CD4-positive, alpha-beta memory T cell (primary cell): ENCODE measurements at regions not wholly inside any gene's neighbourhood (a gene's known extent, or its start where the extent isn't known, plus 50 kb on each side); places are given as distances from the start of the nearest gene placed in this dataset.

Experiments
- CTCF ChIA-PET: fragments of 350-600 bp; sonication (Branson Sonifier 250); formaldehyde crosslinking; loops from one replicate; lab custom pipeline; 2021; ENCODE audit warnings: inconsistent platforms; ENCODE audit not compliant: partially characterized antibody; lab: Charles Lee
- POLR2A ChIA-PET: fragments of 350-600 bp; sonication (Branson Sonifier 250); formaldehyde crosslinking; loops from one replicate; lab custom pipeline; 2021; ENCODE audit not compliant: partially characterized antibody; lab: Charles Lee
- DNase-seq, 5 donors: peaks; one replicate each; pipeline versions ENCODE4 v3.0.0 to v3.0.0-alpha.2; 2020 to 2022; ENCODE audit warnings: mixed read lengths in 1 of 5
- H3K27ac ChIP-seq: one replicate; pipeline ENCODE4 v1.7.0; 2013; ENCODE audit warnings: low read depth, low read length
- H3K27me3 ChIP-seq: 2 replicates; pipeline ENCODE4 v1.7.0; 2013; ENCODE audit warnings: mild to moderate bottlenecking, low read length, moderate library complexity; ENCODE audit not compliant: insufficient read depth
- H3K36me3 ChIP-seq: 2 replicates; pipeline ENCODE4 v1.7.0; 2013; ENCODE audit warnings: mild to moderate bottlenecking, low read length, moderate library complexity; ENCODE audit not compliant: insufficient read depth
- H3K4me1 ChIP-seq: 2 replicates; pipeline ENCODE4 v1.7.0; 2013; ENCODE audit warnings: mild to moderate bottlenecking, low read length, moderate library complexity; ENCODE audit not compliant: insufficient read depth
- H3K4me3 ChIP-seq, 2 donors: one replicate each; pipeline ENCODE4 v1.7.0; 2013; ENCODE audit warnings: low read length in 2 of 2, mild to moderate bottlenecking in 1 of 2
- H3K9me3 ChIP-seq, 2 donors: one replicate each; pipeline ENCODE4 v1.7.0; 2013; ENCODE audit warnings: low read length in 2 of 2, control low read depth in 1 of 2; ENCODE audit not compliant: control insufficient read depth in 1 of 2
- H3K27ac Mint-ChIP-seq, 7 donors: one replicate each; pipeline ENCODE4 v1.8.0; 2020 to 2021; ENCODE audit warnings: mixed read lengths in 7 of 7, mild to moderate bottlenecking in 6 of 7, inconsistent platforms in 3 of 7, moderate library complexity in 3 of 7
- H3K27me3 Mint-ChIP-seq, 2 donors: one replicate each; pipeline ENCODE4 v1.8.0; 2020 to 2021; ENCODE audit warnings: mixed read lengths in 2 of 2
- H3K36me3 Mint-ChIP-seq, 2 donors: one replicate each; pipeline ENCODE4 v1.8.0; 2020 to 2021; ENCODE audit warnings: mixed read lengths in 2 of 2, inconsistent platforms in 1 of 2, mild to moderate bottlenecking in 1 of 2
- H3K4me1 Mint-ChIP-seq, 4 donors: one replicate each; pipeline ENCODE4 v1.8.0; 2020 to 2021; ENCODE audit warnings: mixed read lengths in 4 of 4, mild to moderate bottlenecking in 1 of 4
- H3K4me3 Mint-ChIP-seq, 8 donors: one replicate each; pipeline ENCODE4 v1.8.0; 2020 to 2021; ENCODE audit warnings: mixed read lengths in 8 of 8, mild to moderate bottlenecking in 7 of 8, moderate library complexity in 6 of 8, inconsistent platforms in 3 of 8
- H3K9me3 Mint-ChIP-seq, 8 donors: one replicate each; pipeline ENCODE4 v1.8.0; 2020 to 2021; ENCODE audit warnings: mixed read lengths in 8 of 8, mild to moderate bottlenecking in 5 of 8, inconsistent platforms in 3 of 8, moderate library complexity in 1 of 8
- intact Hi-C: fragments of 100-400 bp; cut with micrococcal nuclease; formaldehyde crosslinking; loops from one replicate; pipeline ENCODE4 v1.15.1; 2023

DNA sequence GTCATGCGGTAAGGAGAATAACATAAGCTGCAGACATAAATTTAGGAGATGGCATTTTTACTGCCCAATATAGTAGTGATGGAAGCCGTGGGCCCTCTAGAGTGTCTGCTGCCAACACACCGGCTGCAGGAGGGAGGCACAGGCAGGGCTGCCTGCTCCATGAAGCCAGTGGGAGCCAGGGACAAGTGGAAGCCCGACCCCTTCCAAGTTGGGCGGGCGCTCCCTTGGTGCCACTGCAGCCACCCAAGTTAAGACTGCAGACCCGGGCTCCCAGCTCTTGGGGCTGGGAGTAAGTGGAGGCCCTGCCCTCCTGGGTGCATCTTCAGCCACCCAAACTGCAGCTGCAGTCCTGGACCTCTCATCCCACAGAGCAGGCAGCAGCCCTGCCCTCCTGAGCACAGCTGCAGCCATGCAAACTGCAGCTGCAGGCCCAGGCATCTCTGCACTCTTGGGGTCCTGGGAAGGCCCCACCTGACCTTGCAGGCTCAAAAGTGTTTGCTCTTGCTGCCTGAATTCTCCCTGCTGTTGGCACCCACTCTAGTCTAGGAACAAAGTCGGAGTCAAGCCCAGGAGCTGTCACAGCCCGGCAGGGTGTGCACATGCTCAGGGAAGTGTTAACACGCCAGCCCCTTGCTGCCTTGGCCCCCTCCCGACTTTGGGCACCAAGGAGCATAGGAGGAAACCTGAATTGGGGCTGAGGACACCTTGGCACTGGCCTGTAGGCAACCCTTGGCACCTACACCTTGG, 437.2 kb upstream of the PRMT6 start:
- DNase-seq, result no peak
- ChIA-PET POLR2A (no interaction called here), CTCF (no interaction called here)
- Mint-ChIP-seq H3K27ac (no peak overlapping the region), H3K36me3 (no peaks in the 10 kb centered on the region), H3K4me1 (no peaks in the 10 kb centered on the region), H3K27me3 (no peaks in the 10 kb centered on the region), H3K9me3 (peaks cover under 1 to 15% (median 4%) of the 10 kb centered on the region in 8 donors), H3K4me3 (no peak overlapping the region)
- Histone ChIP-seq H3K36me3 (no peaks in the 10 kb centered on the region), H3K9me3 (no peaks in the 10 kb centered on the region), H3K27ac (no peak overlapping the region), H3K4me3 (no peak overlapping the region), H3K4me1 (no peaks in the 10 kb centered on the region), H3K27me3 (no peaks in the 10 kb centered on the region)
- intact Hi-C loops, result no loop called here

- intact Hi-C loops, result no loop called here
- Mint-ChIP-seq H3K27me3 (no peaks in the 10 kb centered on the region), H3K27ac (no peak overlapping the region), H3K9me3 (peaks cover 2 to 15% (median 4%) of the 10 kb centered on the region in 8 donors), H3K4me1 (no peaks in the 10 kb centered on the region), H3K36me3 (no peaks in the 10 kb centered on the region), H3K4me3 (no peak overlapping the region)
- no peak overlapping the region for H3K27ac ChIP-seq
- no peak overlapping the region for H3K4me3 ChIP-seq
- no peaks in the 10 kb centered on the region for H3K9me3 ChIP-seq
- H3K4me1 ChIP-seq, result no peaks in the 10 kb centered on the region
- no peak for DNase-seq
- CTCF ChIA-PET, result no interaction called here
- no peaks in the 10 kb centered on the region for H3K27me3 ChIP-seq
- POLR2A ChIA-PET, result no interaction called here
- no peaks in the 10 kb centered on the region for H3K36me3 ChIP-seq
Measured at GRCh38 chr1:106619827-106620134, 436.7 kb upstream of the PRMT6 start.

- Mint-ChIP-seq H3K4me1 (no peaks in the 10 kb centered on the region), H3K4me3 (no peak overlapping the region), H3K9me3 (peaks cover 2 to 15% (median 4%) of the 10 kb centered on the region in 8 donors), H3K36me3 (no peaks in the 10 kb centered on the region), H3K27ac (no peak overlapping the region), H3K27me3 (no peaks in the 10 kb centered on the region)
- no peaks in the 10 kb centered on the region for H3K9me3 ChIP-seq
- H3K27me3 ChIP-seq, result no peaks in the 10 kb centered on the region
- no peaks in the 10 kb centered on the region for H3K4me1 ChIP-seq
- CTCF ChIA-PET, result no interaction called here
- intact Hi-C loops, result no loop called here
- POLR2A ChIA-PET, result no interaction called here
- no peaks in the 10 kb centered on the region for H3K36me3 ChIP-seq
- H3K27ac ChIP-seq, result no peak overlapping the region
- no peak for DNase-seq
- no peak overlapping the region for H3K4me3 ChIP-seq
Measured at GRCh38 chr1:106620521-106620954, 435.9 kb upstream of the PRMT6 start.

GRCh38 chr1:106621853-106622252, 434.6 kb upstream of the PRMT6 start:
- H3K27ac Mint-ChIP-seq, result no peak overlapping the region
- no peaks in the 10 kb centered on the region for H3K4me1 ChIP-seq
- intact Hi-C loops, result no loop called here
- H3K36me3 Mint-ChIP-seq, result no peaks in the 10 kb centered on the region
- H3K9me3 Mint-ChIP-seq, result peaks cover 0 to 13% (median 6%) of the 10 kb centered on the region in 8 donors
- no peaks in the 10 kb centered on the region for H3K27me3 ChIP-seq
- no peaks in the 10 kb centered on the region for H3K9me3 ChIP-seq
- H3K4me1 Mint-ChIP-seq, result no peaks in the 10 kb centered on the region
- no peak overlapping the region for H3K27ac ChIP-seq
- H3K4me3 ChIP-seq, result no peak overlapping the region
- H3K4me3 Mint-ChIP-seq, result no peak overlapping the region
- DNase-seq, result no peak
- ChIA-PET CTCF (no interaction called here), POLR2A (no interaction called here)
- no peaks in the 10 kb centered on the region for H3K36me3 ChIP-seq
- no peaks in the 10 kb centered on the region for H3K27me3 Mint-ChIP-seq

DNA sequence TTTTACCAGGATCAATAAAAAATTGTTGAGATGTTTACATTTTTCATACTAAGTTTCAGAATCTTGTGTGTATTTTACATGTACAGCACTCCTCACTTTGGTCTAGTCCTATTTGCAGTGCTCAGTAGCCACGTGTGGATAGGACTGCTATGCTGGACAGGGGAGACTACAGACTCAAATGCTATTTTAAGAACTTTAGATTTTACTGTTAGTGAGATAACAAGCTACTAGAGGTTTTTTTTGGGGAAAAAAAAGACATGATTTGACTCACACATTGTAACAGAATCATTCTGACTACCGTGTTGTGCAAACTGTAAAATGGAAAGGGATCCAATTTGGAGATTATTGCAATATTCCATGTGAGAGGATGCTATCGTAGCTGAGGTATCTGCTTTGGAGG, 418.9 kb upstream of the PRMT6 start:
- Mint-ChIP-seq H3K27ac (no peak overlapping the region), H3K4me1 (no peaks in the 10 kb centered on the region), H3K4me3 (no peak overlapping the region), H3K27me3 (no peaks in the 10 kb centered on the region), H3K9me3 (peaks cover 0 to 14% (median 9%) of the 10 kb centered on the region in 8 donors), H3K36me3 (no peaks in the 10 kb centered on the region)
- intact Hi-C loops, result no loop called here
- DNase-seq, result no peak
- H3K27me3 ChIP-seq, result no peaks in the 10 kb centered on the region
- no peak overlapping the region for H3K27ac ChIP-seq
- no peaks in the 10 kb centered on the region for H3K9me3 ChIP-seq
- CTCF ChIA-PET, result no interaction called here
- no peaks in the 10 kb centered on the region for H3K36me3 ChIP-seq
- POLR2A ChIA-PET, result no interaction called here
- H3K4me3 ChIP-seq, result no peak overlapping the region
- no peaks in the 10 kb centered on the region for H3K4me1 ChIP-seq

GRCh38 chr1:106646261-106646784, 410.2 kb upstream of the PRMT6 start:
- Mint-ChIP-seq H3K27me3 (no peaks in the 10 kb centered on the region), H3K27ac (no peak overlapping the region), H3K36me3 (no peaks in the 10 kb centered on the region), H3K9me3 (peaks cover 0 to 5% (median 2%) of the 10 kb centered on the region in 8 donors), H3K4me1 (no peaks in the 10 kb centered on the region), H3K4me3 (no peak overlapping the region)
- POLR2A ChIA-PET, result no interaction called here
- intact Hi-C loops, result no loop called here
- CTCF ChIA-PET, result no interaction called here
- Histone ChIP-seq H3K27me3 (no peaks in the 10 kb centered on the region), H3K36me3 (no peaks in the 10 kb centered on the region), H3K4me3 (no peak overlapping the region), H3K27ac (no peak overlapping the region), H3K4me1 (no peaks in the 10 kb centered on the region), H3K9me3 (no peaks in the 10 kb centered on the region)
- no peak for DNase-seq

DNA sequence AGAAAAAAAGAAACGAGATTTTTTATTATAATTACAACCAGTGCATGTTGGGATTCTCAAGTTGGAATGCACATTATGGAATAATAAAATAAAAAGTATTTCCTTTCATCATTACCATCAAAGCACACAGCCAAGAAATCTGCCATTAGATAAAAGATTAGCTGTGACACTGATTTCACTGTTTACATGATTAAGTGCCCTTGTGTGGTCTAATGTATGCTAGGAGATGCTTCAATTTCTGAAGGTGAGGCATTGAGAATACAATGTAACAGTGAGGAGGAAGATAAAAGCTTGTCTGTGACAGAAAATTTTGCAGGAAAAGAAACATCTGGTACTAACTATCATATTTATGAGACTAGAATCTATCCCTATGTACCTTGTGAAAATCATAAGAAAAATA, 409.7 kb upstream of the PRMT6 start:
- Histone ChIP-seq H3K27ac (no peak overlapping the region), H3K36me3 (no peaks in the 10 kb centered on the region), H3K9me3 (no peaks in the 10 kb centered on the region), H3K4me1 (no peaks in the 10 kb centered on the region), H3K27me3 (no peaks in the 10 kb centered on the region), H3K4me3 (no peak overlapping the region)
- H3K27me3 Mint-ChIP-seq, result no peaks in the 10 kb centered on the region
- intact Hi-C loops, result no loop called here
- CTCF ChIA-PET, result no interaction called here
- POLR2A ChIA-PET, result no interaction called here
- H3K4me1 Mint-ChIP-seq, result no peaks in the 10 kb centered on the region
- peaks cover 0 to 9% (median 2%) of the 10 kb centered on the region in 8 donors for H3K9me3 Mint-ChIP-seq
- H3K4me3 Mint-ChIP-seq, result no peak overlapping the region
- DNase-seq, result no peak
- no peaks in the 10 kb centered on the region for H3K36me3 Mint-ChIP-seq
- no peak overlapping the region for H3K27ac Mint-ChIP-seq
